ENCODE measurements at regions not wholly inside any gene's neighbourhood (a gene's known extent, or its start where the extent isn't known, plus 50 kb on each side); places are given as distances from the start of the nearest gene placed in this dataset.

- Mint-ChIP-seq H3K27ac (no peak overlapping the region), H3K4me3 (no peak overlapping the region), H3K4me1 (ENCODE audit: low read depth) (no peaks in the 10 kb centered on the region), H3K9me3 (peaks cover 5% of the 10 kb centered on the region), H3K27me3 (no peaks in the 10 kb centered on the region), H3K36me3 (ENCODE audit: low read depth) (no peaks in the 10 kb centered on the region)
Observed at GRCh38 chr13:83332751-83333150, 549.5 kb downstream of the SLITRK1 start.

DNA sequence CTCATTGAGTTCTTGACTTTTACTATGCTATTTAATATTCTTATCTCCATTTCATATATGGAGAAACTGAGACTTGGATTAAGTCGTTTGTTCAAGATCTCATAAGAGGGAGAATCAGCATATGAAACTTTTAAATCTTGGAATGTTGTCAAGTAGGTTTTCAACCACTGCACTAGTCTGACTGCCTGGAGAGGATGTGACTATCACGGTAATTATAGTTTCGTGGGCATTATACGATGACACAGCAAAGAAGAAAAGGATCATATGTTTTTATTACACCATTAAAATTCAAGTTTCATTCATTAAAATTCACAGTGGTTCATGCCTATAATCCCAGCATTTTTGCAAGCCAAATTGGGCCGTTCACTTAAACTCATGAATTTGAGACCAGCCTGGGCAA lies 555.2 kb downstream of the SLITRK1 start:
- H3K4me1 Mint-ChIP-seq (ENCODE audit: low read depth), result no peaks in the 10 kb centered on the region
- H3K9me3 Mint-ChIP-seq, result peaks cover 4% of the 10 kb centered on the region
- no peak overlapping the region for H3K27ac Mint-ChIP-seq
- no peak overlapping the region for H3K4me3 Mint-ChIP-seq
- no peaks in the 10 kb centered on the region for H3K36me3 Mint-ChIP-seq (ENCODE audit: low read depth)
- no peaks in the 10 kb centered on the region for H3K27me3 Mint-ChIP-seq

GRCh38 chr13:83325125-83325853 lies 557.0 kb downstream of the SLITRK1 start:
- Mint-ChIP-seq H3K9me3 (peaks cover 4% of the 10 kb centered on the region), H3K4me3 (no peak overlapping the region), H3K27ac (no peak overlapping the region), H3K36me3 (ENCODE audit: low read depth) (no peaks in the 10 kb centered on the region), H3K27me3 (no peaks in the 10 kb centered on the region), H3K4me1 (ENCODE audit: low read depth) (no peaks in the 10 kb centered on the region)

- Mint-ChIP-seq H3K27me3 (no peaks in the 10 kb centered on the region), H3K4me3 (no peak overlapping the region), H3K4me1 (ENCODE audit: low read depth) (no peaks in the 10 kb centered on the region), H3K27ac (no peak overlapping the region), H3K36me3 (ENCODE audit: low read depth) (no peaks in the 10 kb centered on the region), H3K9me3 (no peaks in the 10 kb centered on the region)
Observed at GRCh38 chr13:83311886-83312577, 570.2 kb downstream of the SLITRK1 start.

DNA sequence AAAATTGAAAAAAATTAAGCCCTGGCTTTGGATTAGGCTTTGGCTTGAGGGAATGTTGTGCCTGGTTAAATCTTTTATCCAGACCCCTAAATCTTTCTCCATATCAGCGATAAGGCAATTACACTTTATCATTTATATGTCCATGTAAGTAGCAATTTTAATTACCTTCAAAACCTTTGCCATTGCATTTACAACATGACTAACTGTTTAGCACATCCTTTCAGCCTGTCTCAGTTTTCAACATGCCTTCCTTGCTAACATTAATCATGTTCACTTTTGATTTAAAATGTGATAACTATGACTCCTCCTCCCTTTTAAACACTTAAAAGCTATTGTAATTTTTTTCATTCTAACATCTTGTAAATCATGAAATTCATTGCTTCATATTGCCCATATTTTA lies 583.7 kb downstream of the SLITRK1 start:
- H3K4me1 Mint-ChIP-seq (ENCODE audit: low read depth), result no peaks in the 10 kb centered on the region
- no peaks in the 10 kb centered on the region for H3K27me3 Mint-ChIP-seq
- no peaks in the 10 kb centered on the region for H3K36me3 Mint-ChIP-seq (ENCODE audit: low read depth)
- peaks cover 4% of the 10 kb centered on the region for H3K9me3 Mint-ChIP-seq
- H3K27ac Mint-ChIP-seq, result no peak overlapping the region
- H3K4me3 Mint-ChIP-seq, result no peak overlapping the region

- no peaks in the 10 kb centered on the region for H3K4me1 Mint-ChIP-seq (ENCODE audit: low read depth)
- H3K27ac Mint-ChIP-seq, result no peak overlapping the region
- H3K36me3 Mint-ChIP-seq (ENCODE audit: low read depth), result no peaks in the 10 kb centered on the region
Observed at GRCh38 chr13:83297586-83298290, 584.5 kb downstream of the SLITRK1 start.

GRCh38 chr13:83295686-83296085 lies 586.6 kb downstream of the SLITRK1 start:
- no peaks in the 10 kb centered on the region for H3K36me3 Mint-ChIP-seq (ENCODE audit: low read depth)
- no peak overlapping the region for H3K4me3 Mint-ChIP-seq
- H3K27ac Mint-ChIP-seq, result no peak overlapping the region
- no peaks in the 10 kb centered on the region for H3K4me1 Mint-ChIP-seq (ENCODE audit: low read depth)
- no peaks in the 10 kb centered on the region for H3K27me3 Mint-ChIP-seq
- no peaks in the 10 kb centered on the region for H3K9me3 Mint-ChIP-seq

More at GRCh38 chr13:83297586-83298290, 584.5 kb downstream of the SLITRK1 start:
- H3K27me3 Mint-ChIP-seq, result no peaks in the 10 kb centered on the region
- H3K4me3 Mint-ChIP-seq, result no peak overlapping the region
- H3K9me3 Mint-ChIP-seq, result peaks cover 4% of the 10 kb centered on the region

- Mint-ChIP-seq H3K27ac (no peak overlapping the region), H3K27me3 (no peaks in the 10 kb centered on the region), H3K4me1 (ENCODE audit: low read depth) (no peaks in the 10 kb centered on the region), H3K4me3 (no peak overlapping the region), H3K36me3 (ENCODE audit: low read depth) (no peaks in the 10 kb centered on the region), H3K9me3 (peaks cover 6% of the 10 kb centered on the region)
Observed at GRCh38 chr13:83286737-83287136, 595.5 kb downstream of the SLITRK1 start.

GRCh38 chr13:83281654-83282053 lies 600.6 kb downstream of the SLITRK1 start:
- H3K27ac Mint-ChIP-seq, result no peak overlapping the region
- peaks cover 10% of the 10 kb centered on the region for H3K9me3 Mint-ChIP-seq
- H3K4me3 Mint-ChIP-seq, result no peak overlapping the region
- H3K4me1 Mint-ChIP-seq (ENCODE audit: low read depth), result no peaks in the 10 kb centered on the region
- H3K36me3 Mint-ChIP-seq (ENCODE audit: low read depth), result no peaks in the 10 kb centered on the region
- no peaks in the 10 kb centered on the region for H3K27me3 Mint-ChIP-seq

DNA sequence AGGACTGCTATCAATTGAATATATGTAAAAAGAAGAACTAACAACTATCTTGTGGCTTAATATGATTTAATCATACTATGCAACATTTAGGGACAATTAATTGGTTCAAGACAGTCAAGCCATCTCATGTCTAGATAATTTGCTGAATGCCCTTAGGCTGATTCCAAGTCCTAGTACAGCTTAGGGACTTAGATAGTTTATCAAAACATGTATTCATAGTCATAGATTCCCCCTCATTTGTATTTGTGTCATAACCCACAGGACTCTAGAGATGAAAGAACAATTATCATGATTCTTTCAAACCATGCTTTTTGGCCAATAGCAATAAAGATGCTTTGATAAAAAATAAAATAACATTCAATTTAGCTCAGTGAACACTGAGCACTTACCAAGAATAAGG lies 607.6 kb downstream of the SLITRK1 start:
- no peak overlapping the region for H3K27ac Mint-ChIP-seq
- H3K9me3 Mint-ChIP-seq, result no peaks in the 10 kb centered on the region
- no peaks in the 10 kb centered on the region for H3K4me1 Mint-ChIP-seq (ENCODE audit: low read depth)
- H3K36me3 Mint-ChIP-seq (ENCODE audit: low read depth), result no peaks in the 10 kb centered on the region
- no peak overlapping the region for H3K4me3 Mint-ChIP-seq
- H3K27me3 Mint-ChIP-seq, result no peaks in the 10 kb centered on the region

DNA sequence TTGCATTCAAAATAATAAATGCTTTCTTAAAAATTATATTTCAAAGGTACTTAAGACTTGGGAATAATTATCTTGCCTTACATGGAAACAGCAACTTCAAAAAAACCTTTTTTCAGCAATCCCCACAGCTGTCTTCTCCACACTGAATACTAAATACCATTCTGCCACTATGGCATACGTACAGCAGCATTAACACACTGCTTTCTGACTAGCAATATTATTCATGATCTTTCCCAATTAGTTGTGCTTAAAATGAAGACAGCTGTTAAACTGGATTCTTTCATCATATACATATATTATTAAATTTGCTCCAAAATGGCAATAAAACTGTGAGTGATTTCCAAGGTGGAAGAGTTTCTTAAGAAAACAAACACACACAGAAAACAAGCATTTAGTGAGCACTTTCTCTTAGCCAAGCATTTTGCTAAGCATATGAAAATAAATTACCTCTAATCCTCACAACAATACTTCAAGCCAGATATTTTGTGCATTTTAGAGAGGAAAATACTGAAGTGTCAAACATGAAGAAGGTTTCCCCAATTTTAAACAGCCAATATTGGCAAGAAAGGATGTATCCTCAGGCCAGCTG lies 609.5 kb downstream of the SLITRK1 start:
- Mint-ChIP-seq H3K27ac (no peak overlapping the region), H3K4me3 (no peak overlapping the region), H3K27me3 (no peaks in the 10 kb centered on the region), H3K9me3 (no peaks in the 10 kb centered on the region), H3K4me1 (ENCODE audit: low read depth) (no peaks in the 10 kb centered on the region), H3K36me3 (ENCODE audit: low read depth) (no peaks in the 10 kb centered on the region)

DNA sequence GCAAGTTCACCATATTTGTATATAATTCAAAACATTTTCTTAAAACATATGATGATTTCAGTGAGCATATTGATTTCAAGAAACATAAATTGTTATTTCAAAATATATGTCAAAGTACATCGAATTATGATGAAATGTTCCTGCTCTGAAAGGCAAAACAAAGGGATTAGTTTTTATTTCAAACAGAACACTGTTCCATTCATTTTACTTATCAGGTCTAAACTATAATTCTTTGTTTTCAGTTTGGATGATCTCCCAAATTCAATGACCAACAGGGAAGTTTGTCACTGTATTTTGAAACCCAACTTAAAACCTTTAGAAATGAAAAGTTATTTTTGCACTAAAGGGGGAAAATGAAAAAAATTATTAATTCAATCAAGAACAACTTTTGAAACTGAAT lies 610.2 kb downstream of the SLITRK1 start:
- H3K4me3 Mint-ChIP-seq, result no peak overlapping the region
- H3K36me3 Mint-ChIP-seq (ENCODE audit: low read depth), result no peaks in the 10 kb centered on the region
- no peaks in the 10 kb centered on the region for H3K27me3 Mint-ChIP-seq
- no peak overlapping the region for H3K27ac Mint-ChIP-seq
- no peaks in the 10 kb centered on the region for H3K9me3 Mint-ChIP-seq
- no peaks in the 10 kb centered on the region for H3K4me1 Mint-ChIP-seq (ENCODE audit: low read depth)

- H3K4me1 Mint-ChIP-seq (ENCODE audit: low read depth), result no peaks in the 10 kb centered on the region
- H3K4me3 Mint-ChIP-seq, result no peak overlapping the region
- no peak overlapping the region for H3K27ac Mint-ChIP-seq
- no peaks in the 10 kb centered on the region for H3K36me3 Mint-ChIP-seq (ENCODE audit: low read depth)
- H3K9me3 Mint-ChIP-seq, result peaks cover 14% of the 10 kb centered on the region
- H3K27me3 Mint-ChIP-seq, result no peaks in the 10 kb centered on the region
Observed at GRCh38 chr13:83265279-83265678, 617.0 kb downstream of the SLITRK1 start.

DNA sequence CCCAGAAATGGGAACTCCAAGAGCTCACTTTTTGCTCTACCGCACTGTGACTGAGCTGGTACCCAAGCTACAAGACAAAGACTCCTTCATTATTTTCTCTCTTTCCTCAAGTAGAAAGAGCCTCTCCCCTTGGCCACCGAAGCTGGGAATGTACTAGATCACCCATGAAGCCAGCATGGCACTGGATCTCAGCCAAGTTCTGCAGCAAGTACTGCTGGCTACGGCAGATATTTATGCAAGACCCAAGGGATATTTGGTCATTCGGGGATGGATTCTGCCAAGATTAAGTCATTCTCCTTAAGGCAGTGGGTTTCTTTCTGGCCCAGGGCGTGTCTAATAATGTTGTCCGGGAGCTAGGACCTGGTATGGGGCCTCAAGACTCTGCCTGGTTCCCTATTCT lies 633.5 kb downstream of the SLITRK1 start:
- H3K9me3 Mint-ChIP-seq, result peaks cover 12% of the 10 kb centered on the region
- H3K4me3 Mint-ChIP-seq, result no peak overlapping the region
- no peaks in the 10 kb centered on the region for H3K36me3 Mint-ChIP-seq (ENCODE audit: low read depth)
- H3K27ac Mint-ChIP-seq, result no peak overlapping the region
- no peaks in the 10 kb centered on the region for H3K4me1 Mint-ChIP-seq (ENCODE audit: low read depth)
- no peaks in the 10 kb centered on the region for H3K27me3 Mint-ChIP-seq

- H3K27ac Mint-ChIP-seq, result no peak overlapping the region
- H3K4me1 Mint-ChIP-seq (ENCODE audit: low read depth), result no peaks in the 10 kb centered on the region
- no peaks in the 10 kb centered on the region for H3K36me3 Mint-ChIP-seq (ENCODE audit: low read depth)
- H3K27me3 Mint-ChIP-seq, result no peaks in the 10 kb centered on the region
- H3K4me3 Mint-ChIP-seq, result no peak overlapping the region
- H3K9me3 Mint-ChIP-seq, result peaks cover 5% of the 10 kb centered on the region
Observed at GRCh38 chr13:83232626-83233025, 649.6 kb downstream of the SLITRK1 start.
